Prostate gland (tissue), 2 donors: ENCODE measurements at regions not wholly inside any gene's neighbourhood (a gene's known extent, or its start where the extent isn't known, plus 50 kb on each side); places are given as distances from the start of the nearest gene placed in this dataset.

Experiments used
- DNase-seq: peaks from one replicate; pipeline ENCODE4 v3.0.0-alpha.2; 2019; ENCODE audit warnings: low spot score
- H3K27ac ChIP-seq, 2 donors: fragments of 200-600 bp; sonication (generic); 2 replicates each; pipeline ENCODE4 v1.5.1; 2017 to 2019
- H3K27me3 ChIP-seq: fragments of 200-600 bp; sonication (generic); replicated peaks from 2 replicates; pipeline ENCODE4 v1.5.1; 2019; ENCODE audit not compliant: insufficient read depth
- H3K36me3 ChIP-seq, 2 donors: fragments of 200-600 bp; sonication (generic); 1 replicate in 1 of 2; 2 replicates in 1 of 2; pipeline versions ENCODE4 v1.5.1 to v1.8.1; 2017 to 2019
- H3K4me1 ChIP-seq: fragments of 200-600 bp; sonication (generic); replicated peaks from 2 replicates; pipeline ENCODE4 v1.5.1; 2019
- H3K4me3 ChIP-seq, 2 donors: fragments of 200-600 bp; sonication (generic); 2 replicates each; pipeline ENCODE4 v1.5.1; 2017 to 2019
- H3K9me3 ChIP-seq: fragments of 200-600 bp; sonication (generic); 2 replicates; pipeline ENCODE4 v1.5.1; 2017
- CTCF ChIP-seq, 4 experiments: fragments of 200-600 bp in 2 of 4; fragments of 450-650 bp in 2 of 4; sonication (generic) in 2 of 4; IDR thresholded peaks; 1 replicate in 3 of 4; 2 replicates in 1 of 4; pipeline ENCODE4 v1.5.1; 2016 to 2019; ENCODE audit warnings: antibody characterized with exemption in 4 of 4, mild to moderate bottlenecking in 2 of 4, moderate library complexity in 2 of 4
- POLR2A ChIP-seq: fragments of 450-650 bp; IDR thresholded peaks from one replicate; pipeline ENCODE4 v1.6.1; 2016; ENCODE audit warnings: antibody characterized with exemption, mild to moderate bottlenecking
- POLR2AphosphoS5 ChIP-seq: sonication (generic); formaldehyde crosslinking; IDR thresholded peaks from one replicate; pipeline ENCODE4 v1.6.1; 2017; ENCODE audit warnings: antibody characterized with exemption
- WGBS: methylation state at CpG from one replicate; pipeline ENCODE4 v1.1.5; 2018; 5-methylcytosine and 5-hydroxymethylcytosine counted together
- intact Hi-C: fragments of 100-400 bp; cut with DNase I; formaldehyde crosslinking; loops from one replicate; pipeline ENCODE4 v1.14.2; 2022

GRCh38 chr9:107721705-107722245 is 232.2 kb upstream of the KLF4 start:
- no peaks in the 10 kb centered on the region for H3K9me3 ChIP-seq
- H3K27me3 ChIP-seq = no peaks in the 10 kb centered on the region
- no peaks in the 10 kb centered on the region for H3K4me1 ChIP-seq
- no peak overlapping the region for H3K27ac ChIP-seq
- no peak overlapping the region for H3K4me3 ChIP-seq
- intact Hi-C loops = no loop called here
- no peak for DNase-seq
- no peaks in the 10 kb centered on the region for H3K36me3 ChIP-seq
- WGBS = 77% methylated on average over 5 of the region's 5 CpGs
- TF ChIP-seq POLR2A (no peak), CTCF (IDR thresholded peaks at IDR 0.05) (no peak), POLR2AphosphoS5 (no peak)

- H3K4me3 ChIP-seq = no peak overlapping the region
- DNase-seq = no peak
- H3K9me3 ChIP-seq = no peaks in the 10 kb centered on the region
- H3K36me3 ChIP-seq = no peaks in the 10 kb centered on the region
- no peaks in the 10 kb centered on the region for H3K4me1 ChIP-seq
- H3K27me3 ChIP-seq = no peaks in the 10 kb centered on the region
- 69% methylated on average over 2 of the region's 2 CpGs for WGBS
- intact Hi-C loops = no loop called here
- no peak for TF ChIP-seq POLR2A
- no peak for TF ChIP-seq CTCF (IDR thresholded peaks at IDR 0.05)
- no peak for TF ChIP-seq POLR2AphosphoS5
- no peak overlapping the region for H3K27ac ChIP-seq
Measured at GRCh38 chr9:107720501-107720900, 230.9 kb upstream of the KLF4 start.

GRCh38 chr9:107717529-107718314 is 228.2 kb upstream of the KLF4 start:
- Histone ChIP-seq H3K4me1 (no peaks in the 10 kb centered on the region), H3K4me3 (no peak overlapping the region), H3K9me3 (no peaks in the 10 kb centered on the region), H3K27me3 (no peaks in the 10 kb centered on the region), H3K36me3 (no peaks in the 10 kb centered on the region), H3K27ac (no peak overlapping the region)
- 91% methylated on average over 9 of the region's 9 CpGs for WGBS
- DNase-seq = no peak
- intact Hi-C loops = no loop called here
- no peak for TF ChIP-seq POLR2AphosphoS5
- no peak for TF ChIP-seq POLR2A
- TF ChIP-seq CTCF (IDR thresholded peaks at IDR 0.05) = no peak

- H3K9me3 ChIP-seq = no peaks in the 10 kb centered on the region
- DNase-seq = no peak
- no peaks in the 10 kb centered on the region for H3K36me3 ChIP-seq
- H3K4me3 ChIP-seq = no peak overlapping the region
- TF ChIP-seq POLR2AphosphoS5 = no peak
- no peaks in the 10 kb centered on the region for H3K27me3 ChIP-seq
- intact Hi-C loops = no loop called here
- no peak overlapping the region for H3K27ac ChIP-seq
- H3K4me1 ChIP-seq = no peaks in the 10 kb centered on the region
- WGBS = 73% methylated on average over 4 of the region's 4 CpGs
Measured at GRCh38 chr9:107715740-107716139, 226.2 kb upstream of the KLF4 start.

GRCh38 chr9:107713470-107713869 is 223.9 kb upstream of the KLF4 start:
- Histone ChIP-seq H3K36me3 (no peaks in the 10 kb centered on the region), H3K4me3 (no peak overlapping the region), H3K27me3 (no peaks in the 10 kb centered on the region), H3K27ac (no peak overlapping the region), H3K4me1 (no peaks in the 10 kb centered on the region), H3K9me3 (no peaks in the 10 kb centered on the region)
- no peak for DNase-seq
- TF ChIP-seq POLR2A = no peak
- TF ChIP-seq POLR2AphosphoS5 = no peak
- TF ChIP-seq CTCF (IDR thresholded peaks at IDR 0.05) = no peak
- WGBS = 96% methylated on average over 4 of the region's 4 CpGs
- intact Hi-C loops = no loop called here
